ENCODE measurements at regions not wholly inside any gene's neighbourhood (a gene's known extent, or its start where the extent isn't known, plus 50 kb on each side); places are given as distances from the start of the nearest gene placed in this dataset.
"Not testable (repeated sequence)": the region's sequence is repeated elsewhere in the genome, so short reads cannot be mapped to it uniquely, and the experiment has no call there.

DNA sequence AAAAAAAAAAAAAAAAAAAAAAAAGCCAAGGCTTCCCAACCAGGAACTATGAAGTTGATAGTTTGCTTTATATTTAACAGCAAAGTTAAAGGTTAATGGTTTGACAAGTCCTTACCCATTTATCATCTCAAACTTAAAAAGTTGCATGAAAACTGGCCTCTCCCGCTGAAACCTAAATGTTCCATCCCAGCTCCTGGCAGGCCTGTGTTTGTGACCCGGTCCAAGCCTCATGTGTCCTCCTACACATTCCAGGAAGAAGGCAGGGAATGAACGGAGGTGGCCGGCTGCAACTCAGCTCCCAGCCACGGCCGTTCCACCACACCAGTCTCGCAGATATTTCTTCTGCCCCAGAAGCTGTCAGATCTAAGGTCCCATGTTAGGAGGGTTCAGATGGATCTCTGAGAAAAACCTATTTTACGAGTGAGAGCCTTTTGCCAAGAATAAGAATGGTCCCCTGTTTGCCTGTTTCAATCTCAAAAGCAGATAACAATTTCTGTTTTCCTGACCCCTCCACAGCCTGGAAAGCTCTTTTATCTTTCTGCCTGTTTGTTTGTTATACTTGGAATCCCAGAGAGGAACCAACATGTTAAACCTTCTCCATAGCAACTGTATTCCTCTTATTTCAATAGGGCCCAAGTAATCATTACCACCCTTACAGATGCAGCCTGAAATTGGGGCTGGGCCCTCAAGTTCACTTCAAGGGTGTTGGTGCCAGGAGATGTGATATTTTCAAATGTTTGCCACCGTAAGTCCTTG, 56.5 kb downstream of the KCTD12 start:
- no peak for DNase-seq

DNA sequence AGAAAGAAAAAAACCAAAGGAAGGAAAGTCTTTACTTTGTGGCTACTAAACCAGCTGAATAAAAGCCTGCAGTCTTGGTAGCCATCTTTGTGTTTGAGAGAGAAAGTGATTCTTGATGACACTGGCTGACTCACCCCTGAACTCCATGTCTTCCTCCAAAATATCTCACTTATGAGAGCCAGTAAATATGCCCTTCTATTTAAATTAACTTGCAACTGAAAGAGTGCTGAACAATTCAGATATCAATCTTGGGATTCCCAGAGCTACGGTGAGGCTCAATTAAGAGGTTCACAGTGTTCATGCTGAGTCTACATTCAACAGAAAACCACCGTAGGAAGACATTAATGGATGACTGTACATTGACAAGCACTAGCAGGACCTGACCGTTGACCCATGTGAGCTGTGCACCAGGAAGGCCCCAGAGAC, 57.9 kb downstream of the KCTD12 start:
- DNase-seq, result no peak

DNA sequence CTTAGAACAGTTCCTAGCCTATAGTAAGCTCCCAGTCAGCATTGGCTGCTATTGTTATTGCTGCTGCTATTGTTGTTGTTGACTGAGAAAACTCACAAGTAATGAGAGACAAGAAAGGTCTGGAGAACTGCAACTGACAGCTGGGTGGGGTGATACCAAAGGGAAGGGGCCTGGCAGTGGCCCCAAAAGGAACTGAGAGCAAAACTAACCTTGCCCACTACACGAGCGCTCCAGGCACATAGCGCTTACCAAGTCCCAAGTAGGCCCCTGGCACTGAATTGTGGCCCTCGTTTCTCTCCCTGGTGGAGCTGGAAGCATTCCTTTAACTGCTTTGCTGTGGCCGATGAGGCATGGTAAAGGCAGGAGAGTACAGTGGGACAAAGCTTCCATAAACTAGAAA, 59.7 kb downstream of the KCTD12 start:
- no peak for DNase-seq

DNA sequence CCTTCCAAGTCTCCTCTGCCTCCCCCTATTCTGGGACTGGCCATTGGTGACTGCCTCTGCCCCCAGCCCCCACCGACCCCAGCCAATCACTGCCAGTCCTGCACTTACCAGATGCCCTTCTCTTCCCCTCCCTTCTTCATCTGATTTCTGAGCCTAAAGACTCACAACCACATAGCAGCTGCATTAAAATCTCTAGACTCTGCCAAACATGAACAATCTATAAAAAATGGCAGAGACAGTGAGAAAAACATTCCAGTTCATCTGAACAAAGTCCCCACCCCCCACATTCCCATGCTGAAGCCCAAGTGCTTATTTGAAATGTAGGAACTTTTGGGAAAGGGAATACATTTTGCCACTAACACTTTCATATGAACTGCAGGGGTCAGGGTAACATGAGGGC, 60.8 kb downstream of the KCTD12 start:
- DNase-seq, result no peak

DNA sequence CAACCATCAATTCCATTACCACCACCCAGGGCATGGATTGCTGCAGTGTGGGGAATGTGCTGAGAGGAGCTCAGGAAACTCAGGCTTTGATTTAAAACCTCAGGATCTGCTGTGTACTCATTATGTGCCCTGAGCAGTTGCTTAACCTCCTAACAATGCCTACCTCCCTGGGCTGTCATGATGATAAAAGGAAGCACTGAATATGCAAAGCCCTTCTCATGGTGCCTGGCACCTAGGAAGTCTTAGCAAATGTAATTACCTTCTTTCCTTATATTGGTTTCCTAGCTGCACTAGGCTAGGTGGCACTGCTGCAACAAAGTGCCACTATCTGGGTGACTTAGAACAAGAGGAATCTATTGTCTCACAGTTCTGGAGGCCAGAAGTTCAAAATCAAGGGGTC, 62.2 kb downstream of the KCTD12 start:
- DNase-seq, result no peak

DNA sequence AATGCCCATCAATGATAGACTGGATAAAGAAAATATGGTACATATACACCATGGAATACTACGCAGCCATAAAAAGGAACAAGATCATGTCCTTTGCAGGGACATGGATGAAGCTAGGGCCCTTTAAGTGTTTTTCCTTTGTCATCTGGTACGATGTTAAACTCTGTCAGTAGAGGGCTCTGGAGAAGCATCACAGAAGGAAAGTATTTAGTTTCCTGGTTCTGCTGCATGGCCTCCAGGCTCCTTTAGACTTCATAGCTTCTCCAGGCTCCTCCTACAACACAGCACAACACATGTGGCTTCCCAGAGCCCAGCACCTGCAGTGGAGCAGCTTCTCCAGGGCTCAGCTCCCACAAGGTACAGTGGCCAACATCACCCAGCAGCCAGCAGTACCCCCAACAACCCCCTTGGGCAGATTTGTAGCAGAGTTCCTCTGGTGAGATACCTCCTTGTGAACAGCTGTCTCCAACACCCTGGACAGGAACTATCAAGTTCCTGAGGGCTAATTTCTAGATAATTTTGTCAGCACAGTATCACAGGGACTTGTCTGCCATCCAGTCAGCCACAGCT, 63.4 kb downstream of the KCTD12 start:
- DNase-seq, result no peak

DNA sequence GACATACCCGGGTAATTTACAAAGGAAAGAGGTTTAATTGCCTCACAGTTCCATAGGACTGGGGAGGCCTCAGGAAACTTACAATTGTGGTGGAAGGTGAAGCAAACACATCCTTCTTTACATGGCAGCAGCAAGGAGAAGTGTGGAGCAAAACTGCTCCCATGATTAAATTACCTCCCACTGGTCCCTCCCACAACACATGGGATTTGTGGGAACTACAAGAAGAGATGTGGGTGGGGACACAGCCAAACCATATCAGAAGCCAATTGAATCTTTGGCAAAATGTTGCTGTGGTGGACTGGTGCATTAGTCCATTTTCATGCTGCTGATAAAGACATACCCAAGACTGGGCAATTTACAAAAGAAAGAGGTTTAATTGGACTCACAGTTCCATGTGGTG, 65.0 kb downstream of the KCTD12 start:
- DNase-seq, result not testable (repeated sequence)

DNA sequence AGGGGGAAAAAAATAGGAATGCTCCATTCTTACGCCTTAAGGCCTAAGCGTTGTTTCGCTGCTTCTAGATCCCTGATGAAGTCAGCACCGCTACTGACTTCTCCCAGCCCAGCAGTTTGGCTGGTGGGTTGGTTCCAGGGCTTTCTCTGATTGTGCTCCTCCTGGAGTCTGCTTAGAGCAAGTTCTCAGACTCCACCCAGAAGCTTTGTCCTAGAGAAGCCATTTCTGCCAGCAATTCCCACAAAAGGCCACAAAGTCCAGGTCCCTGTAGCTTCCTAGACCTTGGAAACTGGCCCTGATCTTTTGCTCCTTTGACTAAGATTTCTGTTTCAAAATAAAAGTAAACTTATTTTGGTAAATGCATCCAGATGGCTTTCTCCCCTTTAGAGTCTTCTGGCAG, 65.4 kb downstream of the KCTD12 start:
- DNase-seq, result no peak

DNA sequence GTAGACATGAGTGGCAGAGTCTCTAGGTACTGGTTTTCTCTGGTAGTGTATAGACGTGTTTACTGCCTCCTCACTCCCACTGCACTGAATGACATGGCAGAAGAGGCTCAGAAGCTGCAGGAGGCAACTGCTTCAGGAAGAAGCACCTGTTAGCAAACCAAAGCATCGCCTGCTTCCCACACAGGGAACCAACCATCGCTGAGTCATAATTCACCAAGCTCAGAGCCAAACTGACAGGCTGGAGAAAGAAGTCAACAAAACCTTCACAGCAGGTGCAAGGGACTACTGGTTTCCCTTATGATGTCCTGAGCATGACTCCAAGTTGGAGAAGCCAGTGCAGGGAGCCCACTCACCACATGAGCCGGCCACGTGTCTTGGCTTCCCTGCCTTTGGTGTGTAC, 69.8 kb downstream of the KCTD12 start:
- DNase-seq, result no peak

DNA sequence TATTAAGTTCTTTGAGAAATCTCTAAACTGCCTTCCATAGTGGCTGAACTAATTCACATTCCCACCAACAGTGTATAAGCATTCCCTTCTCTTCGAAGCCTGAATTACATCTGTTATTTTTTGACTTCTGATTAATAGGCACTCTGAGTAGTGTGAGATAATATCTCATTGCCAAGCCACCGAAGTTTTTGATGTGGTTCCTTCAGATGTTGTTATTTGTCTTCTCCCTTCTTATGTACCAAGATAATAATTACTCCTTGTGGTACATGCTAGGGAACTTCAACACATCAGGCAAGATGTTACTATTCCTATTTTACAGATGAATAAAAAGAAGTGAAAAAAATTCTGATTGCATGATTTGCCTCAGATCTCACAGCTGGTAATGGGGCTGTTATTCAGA, 70.9 kb downstream of the KCTD12 start:
- DNase-seq, result no peak

DNA sequence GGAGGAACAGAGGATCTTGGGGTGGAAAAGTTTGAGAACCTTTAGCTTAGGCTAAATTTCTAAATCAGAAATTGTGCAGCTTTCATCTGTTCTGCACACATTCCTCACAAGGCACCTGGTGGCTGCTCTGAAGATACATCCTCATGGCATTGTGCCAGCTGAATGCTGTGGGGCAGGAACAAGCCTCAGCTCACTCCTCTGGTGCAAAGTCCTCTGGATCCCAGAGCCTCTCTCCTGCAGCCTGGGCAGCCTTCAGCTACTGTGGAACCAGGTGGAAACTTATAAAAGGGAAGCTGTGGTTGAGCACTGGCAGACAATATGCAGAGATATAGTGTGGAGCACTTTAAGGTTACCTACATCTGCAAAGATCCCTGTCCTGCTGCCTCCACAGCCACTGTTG, 72.3 kb downstream of the KCTD12 start:
- DNase-seq, result no peak

DNA sequence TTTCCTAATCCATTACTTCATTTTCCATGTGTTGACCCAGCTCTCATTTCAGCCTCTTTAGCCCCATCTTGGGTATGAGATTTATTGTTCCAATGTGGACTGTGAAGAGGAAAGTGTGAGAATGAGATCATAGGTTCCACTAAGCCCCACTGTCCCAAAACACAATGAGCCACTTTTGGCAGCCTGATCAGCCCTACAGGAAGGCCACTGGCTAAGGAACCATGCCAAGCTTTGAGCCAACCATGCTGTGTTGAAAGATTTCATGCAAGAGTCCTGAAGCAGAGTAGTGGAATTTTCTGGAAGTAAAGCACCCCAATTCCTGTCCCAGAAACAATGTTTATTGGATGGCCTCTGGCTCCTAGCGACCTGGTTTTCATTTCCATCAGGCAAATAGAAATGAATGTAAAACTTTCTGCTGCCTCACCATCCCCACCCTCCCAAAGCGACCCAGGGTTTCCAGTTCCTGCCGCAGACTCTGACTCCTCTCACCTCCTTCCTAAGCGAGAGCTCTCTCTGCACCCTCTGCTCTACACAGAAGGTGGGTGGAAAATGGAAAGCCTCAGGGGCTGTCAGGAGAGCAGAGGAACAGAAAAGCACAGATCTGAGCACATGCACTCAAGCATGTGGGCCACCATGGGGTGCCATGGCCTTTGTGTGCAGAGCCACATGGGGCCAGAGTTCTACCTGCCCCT, 73.1 kb downstream of the KCTD12 start:
- no peak for DNase-seq

DNA sequence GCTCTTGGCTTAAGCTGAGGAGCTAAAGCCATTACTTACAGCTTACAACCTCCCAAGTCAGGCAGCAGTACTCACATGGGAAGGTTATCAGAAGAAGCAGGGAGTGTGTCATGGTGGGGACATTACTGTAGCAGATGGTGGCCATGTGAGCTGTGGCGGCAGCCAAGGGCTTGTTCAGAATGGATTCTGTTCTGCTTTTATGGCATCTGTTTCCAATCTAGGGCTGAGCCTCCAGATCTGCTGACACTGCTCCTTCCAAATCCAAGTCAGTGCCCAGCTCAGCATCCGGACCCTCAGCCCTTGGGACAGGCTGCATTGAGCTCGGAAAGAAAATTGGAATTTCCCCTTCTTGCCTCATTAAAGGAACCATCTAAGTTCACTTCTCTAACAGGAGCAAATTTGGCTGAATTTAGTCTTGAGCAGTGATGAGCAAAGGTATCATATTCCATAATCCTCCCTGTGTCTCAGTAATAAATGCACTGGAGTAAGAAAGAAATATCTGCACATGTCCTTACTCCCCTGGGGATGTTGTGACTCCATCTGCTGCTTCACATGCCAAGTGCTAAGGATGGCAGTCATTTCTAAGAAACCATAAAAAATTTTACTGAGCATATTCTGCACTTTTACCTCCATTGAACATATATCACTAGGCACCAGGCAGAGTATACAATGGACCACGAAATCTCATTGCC, 73.9 kb downstream of the KCTD12 start:
- peak; percentile 42 for DNase-seq

DNA sequence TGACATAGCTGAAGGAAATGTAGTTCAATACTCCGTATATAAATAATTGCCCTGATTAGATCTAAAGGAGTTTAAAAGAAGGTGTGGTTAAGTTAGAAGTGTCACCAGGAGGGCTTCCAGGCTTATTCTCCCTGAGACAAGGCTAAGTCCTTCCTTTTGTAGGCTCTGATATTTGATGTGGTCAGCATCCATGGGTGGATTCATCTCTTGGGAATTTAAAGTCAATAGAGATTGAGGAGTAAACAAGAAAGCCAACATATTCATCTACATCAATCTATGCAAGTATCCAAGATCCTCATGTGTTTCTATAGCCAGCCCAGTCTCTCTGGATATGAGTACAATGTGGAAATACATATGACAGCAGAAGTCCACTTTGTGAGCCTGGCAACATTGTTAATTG, 76.8 kb downstream of the KCTD12 start:
- DNase-seq, result no peak

DNA sequence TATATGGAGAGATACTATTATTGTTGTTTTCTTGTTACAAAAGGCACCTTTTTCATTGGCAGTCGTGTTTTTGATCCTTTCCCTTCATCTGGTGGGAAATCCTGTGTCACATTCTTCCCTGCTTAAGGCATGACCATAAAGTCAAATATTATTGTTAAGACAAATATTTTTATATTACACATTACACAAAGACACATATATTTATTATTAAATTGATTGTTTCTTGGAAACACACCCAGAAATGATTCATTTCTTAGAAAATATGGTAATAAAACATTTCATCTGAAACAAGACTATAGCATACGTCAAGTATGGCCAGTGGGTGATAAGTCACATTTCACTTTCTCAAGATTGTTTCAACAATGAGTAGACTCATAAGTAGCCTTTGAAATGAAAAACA, 77.3 kb downstream of the KCTD12 start:
- DNase-seq, result no peak

DNA sequence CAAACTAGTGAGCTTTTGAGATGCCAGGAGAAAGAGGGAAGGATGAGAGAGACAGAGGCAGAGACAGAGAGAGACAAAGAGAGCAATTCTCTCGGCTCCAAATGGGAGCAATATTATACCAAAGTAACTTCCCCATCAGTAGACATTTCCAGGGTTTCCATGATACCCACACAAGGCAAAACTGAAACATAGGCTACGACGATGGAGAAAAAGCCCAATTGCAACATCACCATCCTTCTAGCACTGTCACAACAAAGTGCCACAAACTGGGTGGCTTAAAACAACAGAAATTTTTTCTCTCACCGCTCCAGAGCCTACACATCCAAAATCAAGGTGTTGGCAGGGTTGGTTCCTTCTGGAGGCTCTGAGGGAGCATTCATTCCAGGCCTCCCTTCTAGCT, 81.4 kb downstream of the KCTD12 start:
- no peak for DNase-seq

DNA sequence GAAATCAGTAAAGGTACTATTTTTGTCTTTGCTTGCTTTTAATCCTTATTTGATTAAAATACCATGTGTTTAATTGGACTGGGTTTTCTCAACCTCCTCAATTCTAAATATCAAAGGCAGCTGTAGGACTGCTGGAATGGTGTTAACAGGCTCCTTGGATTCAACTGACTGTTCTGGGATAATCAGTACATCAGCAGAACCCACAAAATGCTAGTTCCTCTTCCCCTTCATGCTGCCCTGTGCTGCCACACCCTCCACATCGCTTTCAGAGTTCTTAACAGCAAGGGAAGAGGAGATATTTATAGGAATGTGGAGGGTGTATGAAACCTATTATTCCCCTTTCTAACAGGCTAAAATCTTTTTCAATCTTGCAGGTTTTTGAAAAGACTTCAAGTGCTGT, 82.4 kb downstream of the KCTD12 start:
- no peak for DNase-seq

DNA sequence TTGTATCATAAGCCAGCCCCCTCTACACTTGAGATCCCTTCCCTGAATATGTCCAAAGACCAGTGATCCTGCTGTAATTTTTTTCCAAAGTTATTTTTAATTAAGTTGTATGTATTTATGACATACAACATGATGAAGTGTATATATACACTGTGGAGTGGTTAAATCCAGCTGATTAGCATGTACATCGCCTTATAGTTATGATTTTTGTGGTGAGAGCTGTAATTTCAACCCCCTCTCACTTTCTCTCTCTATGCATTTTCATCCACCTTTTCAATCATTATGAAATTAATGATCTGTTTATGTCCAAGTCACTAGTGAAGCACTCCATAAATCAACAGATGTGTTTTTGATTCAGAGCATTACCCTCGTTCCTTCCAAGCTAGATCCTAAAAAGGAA, 85.3 kb downstream of the KCTD12 start:
- no peak for DNase-seq

DNA sequence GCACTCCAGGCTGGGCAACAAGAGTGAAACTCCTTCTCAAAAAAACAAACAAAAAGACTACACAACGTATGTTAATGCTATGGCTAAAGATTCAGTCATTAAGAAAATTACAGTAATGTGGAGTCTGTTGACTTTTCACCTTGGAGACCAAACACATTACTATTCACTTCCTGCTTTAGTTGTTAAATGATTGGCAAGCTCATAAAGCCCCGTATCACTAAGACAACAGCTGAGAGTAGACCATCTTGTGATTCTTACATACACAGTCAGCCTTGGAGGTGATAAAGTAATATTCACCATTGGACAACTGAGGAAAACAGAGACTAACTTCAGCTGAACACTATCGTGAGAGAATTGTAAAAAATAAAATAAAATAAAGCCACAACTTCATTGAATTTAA, 86.5 kb downstream of the KCTD12 start:
- DNase-seq, result no peak

DNA sequence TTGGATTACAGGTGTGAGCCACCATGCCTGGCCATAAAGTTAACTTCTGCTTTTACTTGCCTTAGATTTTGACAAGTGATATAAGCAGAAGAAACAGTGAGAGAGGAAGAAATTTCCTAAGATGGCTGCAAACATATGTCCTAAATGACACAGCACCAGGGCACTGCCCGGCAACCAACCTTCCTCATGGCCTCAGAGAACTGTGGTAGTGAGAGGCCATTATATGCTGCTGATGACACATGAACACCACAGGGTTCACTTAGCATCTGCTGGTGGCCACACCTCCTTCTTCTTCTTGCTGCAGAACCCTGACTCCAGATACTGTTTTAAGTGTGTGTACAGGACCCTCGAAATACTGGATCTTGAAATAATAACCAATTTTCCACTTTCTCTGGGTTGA, 88.2 kb downstream of the KCTD12 start:
- DNase-seq, result no peak

DNA sequence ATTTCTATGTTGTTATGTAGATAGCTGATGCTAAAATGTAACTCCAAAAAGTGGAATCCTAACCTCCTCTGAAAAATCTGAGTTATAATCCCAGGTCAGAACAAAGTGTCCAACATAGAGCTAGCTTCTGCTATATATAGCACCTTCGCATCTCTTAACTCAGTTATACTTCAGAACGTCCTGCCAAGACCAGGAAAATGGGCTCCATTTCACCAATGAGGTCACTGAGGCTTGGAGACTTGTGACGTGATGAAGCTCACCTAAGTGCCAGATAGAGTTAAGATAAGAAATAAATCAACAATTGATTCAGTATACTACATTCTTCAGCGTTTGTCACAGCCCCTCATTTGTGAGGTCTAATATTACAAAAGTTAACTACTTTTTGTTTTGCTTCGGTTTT, 88.8 kb downstream of the KCTD12 start:
- no peak for DNase-seq

DNA sequence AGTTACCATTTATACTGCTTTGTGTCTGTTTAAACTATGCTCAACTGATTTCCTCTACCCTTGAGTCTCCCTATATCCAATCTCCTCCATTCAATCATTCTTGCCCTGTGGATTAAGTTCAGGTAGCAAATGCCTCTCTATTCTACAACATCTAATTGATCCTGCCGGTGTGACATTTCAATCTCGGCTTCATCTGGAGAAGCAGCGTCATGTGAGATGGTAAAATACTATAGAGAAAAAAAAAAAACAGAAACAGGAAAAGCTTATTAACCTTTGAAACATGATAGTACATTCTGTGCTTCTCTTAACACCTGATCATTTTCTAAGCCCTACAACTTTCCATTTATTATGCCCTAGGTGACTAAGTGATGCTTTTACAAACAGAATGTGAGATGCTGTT, 89.4 kb downstream of the KCTD12 start:
- DNase-seq, result no peak

DNA sequence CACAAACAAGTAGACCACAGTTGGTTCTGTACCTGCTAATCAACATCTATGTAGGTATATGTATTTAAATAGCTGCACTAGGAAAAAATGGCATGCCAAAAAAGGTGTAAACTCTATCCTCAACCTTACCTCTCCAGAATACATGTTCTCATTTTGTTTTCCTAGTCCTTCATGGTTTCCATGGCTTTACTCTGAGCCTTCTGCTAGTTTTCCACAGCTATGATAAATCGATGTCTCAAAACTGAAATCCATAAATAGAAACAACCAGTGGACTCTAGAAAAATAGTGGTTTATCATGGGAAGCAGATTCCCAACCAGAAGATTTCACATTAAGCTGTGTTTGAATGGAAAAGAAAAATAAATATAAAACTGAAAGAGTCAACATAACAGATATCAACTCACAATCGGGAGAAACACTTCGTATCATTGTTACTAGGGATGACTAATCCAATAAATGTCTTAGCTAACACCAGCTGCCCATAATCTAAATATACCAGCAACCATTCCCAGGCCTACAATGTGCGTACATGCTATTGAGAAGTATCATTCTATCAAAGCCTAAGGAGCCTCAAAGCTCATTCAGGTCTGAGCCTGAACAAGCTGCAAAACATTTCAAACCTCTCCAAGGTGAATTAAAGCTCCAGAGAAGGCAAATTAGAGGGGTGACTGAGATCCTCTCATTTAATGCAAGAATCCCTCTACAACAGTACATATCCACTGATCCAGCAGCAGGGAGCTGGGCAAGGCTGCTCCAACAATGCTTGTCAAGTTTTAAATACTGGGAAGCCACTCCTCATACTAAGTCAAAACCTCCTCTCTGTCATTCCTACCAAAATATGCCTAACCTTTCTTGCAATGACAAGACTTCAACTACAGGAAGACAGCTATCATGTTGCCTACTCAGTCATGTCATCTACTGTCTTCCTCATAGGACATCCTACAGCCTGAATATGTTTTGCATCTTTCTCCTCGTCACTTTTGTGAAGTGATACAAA, 90.2 kb downstream of the KCTD12 start:
- DNase-seq, result no peak
